Myocyte (in vitro differentiated cells): ENCODE measurements at regions not wholly inside any gene's neighbourhood (a gene's known extent, or its start where the extent isn't known, plus 50 kb on each side); places are given as distances from the start of the nearest gene placed in this dataset.
A peak's percentile ranks its signal among the peaks of the same experiment; 100 is the strongest.
"Not testable (repeated sequence)": the region's sequence is repeated elsewhere in the genome, so short reads cannot be mapped to it uniquely, and the experiment has no call there.

ENCODE experiments used
- DNase-seq: peaks from one replicate; pipeline ENCODE4 v3.0.0-alpha.2; 2012; ENCODE audit warnings: low read depth

DNA sequence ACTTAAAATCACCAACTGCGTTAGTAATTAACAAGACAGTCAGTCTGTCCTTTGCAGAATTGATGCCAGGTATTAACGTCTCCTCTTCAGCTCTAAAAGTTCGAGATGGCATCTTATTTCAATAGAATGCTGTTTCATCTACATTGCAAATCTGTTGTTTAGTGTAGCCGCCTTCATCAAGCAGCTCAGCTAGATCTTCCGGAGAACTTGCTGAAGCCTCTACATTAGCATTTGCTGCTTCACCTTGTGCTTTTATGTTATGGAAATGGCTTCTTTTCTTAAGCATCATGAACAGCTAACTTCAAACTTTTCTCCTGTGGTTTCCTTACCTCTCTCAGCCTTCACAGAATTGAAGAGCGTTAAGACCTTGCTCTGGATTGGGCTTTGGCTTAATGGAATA, 95.5 kb upstream of the FAM20C start:
- no peak for DNase-seq

DNA sequence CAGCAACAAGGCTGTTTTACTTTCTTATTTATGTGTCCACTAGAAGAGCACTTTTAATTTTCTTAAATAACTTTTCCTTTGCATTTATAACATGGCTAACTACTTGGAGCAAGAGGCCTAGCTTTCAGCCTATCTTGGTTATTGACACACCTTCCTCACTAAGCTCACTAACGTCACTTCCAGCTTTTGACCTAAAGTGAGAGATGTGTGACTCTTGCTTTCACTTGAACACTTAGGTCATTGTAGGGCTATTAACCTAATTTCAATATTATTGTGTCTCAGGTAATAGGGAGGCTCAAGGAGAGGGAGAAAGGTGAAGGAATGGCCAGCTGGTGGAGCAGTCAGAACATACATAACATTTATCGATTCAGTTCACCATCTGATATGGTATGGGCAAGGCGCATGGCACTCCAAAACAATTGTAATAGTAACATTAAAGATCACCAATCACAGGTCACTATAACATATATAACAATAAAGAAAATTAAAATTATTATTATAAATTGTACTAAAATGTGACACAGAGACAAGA, 95.0 kb upstream of the FAM20C start:
- no peak for DNase-seq

DNA sequence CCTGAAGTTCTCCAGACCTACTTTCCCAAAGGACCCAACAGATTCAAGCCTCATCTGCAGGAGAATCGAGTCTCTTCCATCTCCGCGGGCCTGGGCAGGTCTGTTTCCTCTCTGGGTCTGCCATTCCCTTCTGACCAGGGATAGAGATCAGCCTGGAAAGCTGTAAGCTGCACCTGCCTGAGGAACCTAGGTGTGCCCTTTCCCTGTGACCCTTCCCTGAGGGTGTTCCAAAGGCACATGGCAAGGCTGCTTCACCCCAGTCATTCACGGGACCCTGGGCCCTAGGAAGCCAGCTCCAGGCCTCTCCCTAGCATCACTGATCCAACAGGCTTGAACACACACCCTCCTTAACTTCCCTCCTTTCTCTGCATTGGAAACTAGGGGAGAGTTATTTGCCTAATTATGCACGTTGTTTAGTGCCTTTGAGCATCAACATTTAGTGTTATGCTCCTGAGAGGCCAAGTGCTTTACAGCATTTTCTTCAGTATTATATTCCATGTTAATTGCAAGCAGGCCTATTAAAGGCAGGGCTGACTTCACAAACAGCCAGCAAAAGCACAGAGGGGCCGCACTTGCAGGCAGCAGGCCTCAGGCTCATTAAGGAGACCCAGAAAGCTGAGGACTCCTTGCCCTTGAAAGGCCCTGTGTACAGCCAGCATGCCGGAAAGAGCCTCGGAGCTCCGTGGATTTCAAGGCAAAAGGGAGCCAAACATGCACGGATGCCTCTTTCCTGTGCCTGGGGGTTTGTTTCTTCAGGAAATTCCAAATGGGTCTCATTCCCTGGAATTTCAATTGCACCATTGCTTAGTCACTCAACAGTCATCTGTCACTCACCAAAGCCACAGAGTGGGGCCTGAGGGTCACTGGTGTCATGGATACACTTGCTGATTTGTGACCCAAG, 91.0 kb upstream of the FAM20C start:
- DNase-seq, result peak; percentile 47

DNA sequence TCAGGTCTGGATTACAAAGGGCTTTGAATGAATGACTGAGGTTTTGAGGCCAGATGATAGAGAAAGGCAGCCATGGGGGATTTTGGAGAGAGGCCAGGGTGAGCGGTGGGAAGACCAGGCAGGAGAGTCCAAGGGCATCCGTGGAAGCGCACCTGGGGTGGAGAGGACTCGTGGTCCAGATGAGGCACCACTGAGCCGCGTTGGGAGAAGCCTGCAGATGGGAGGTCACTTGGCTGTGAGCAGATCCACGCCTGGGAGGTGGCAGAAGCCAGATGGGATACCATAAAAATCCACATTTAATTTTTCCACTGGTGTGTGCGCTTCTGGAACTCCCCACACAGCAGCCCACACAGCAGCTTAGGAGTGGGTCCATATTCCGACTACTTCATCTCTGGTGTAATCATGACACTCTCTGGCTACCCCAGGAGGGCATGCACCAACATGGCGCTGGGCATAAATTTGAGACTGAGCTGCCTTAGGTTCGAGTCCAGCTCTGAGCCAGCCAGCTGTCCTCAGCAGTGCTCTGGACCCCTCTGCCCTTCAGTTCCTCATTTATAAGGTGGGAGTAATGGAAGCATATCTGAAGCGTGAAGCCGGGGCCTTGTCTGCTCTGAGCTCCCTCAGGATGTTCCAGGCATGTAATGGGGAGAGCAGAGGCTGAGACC, 90.2 kb upstream of the FAM20C start:
- DNase-seq, result no peak

DNA sequence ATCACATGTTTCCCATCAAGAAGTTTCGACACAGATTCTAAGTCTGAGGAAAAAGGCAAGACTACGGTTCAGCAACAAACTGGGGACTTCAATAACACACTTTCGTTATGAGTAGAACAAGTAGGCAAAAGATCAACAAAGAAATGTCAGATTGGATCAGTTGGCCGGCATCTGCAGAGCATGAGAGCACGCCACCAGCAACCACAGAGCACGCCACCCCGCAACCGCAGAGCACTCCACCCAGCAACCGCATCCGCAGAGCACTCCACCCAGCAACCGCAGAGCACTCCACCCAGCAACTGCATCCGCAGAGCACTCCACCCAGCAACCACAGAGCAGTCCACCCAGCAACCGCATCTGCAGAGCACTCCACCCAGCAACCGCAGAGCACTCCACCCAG, 89.7 kb upstream of the FAM20C start:
- no peak for DNase-seq

DNA sequence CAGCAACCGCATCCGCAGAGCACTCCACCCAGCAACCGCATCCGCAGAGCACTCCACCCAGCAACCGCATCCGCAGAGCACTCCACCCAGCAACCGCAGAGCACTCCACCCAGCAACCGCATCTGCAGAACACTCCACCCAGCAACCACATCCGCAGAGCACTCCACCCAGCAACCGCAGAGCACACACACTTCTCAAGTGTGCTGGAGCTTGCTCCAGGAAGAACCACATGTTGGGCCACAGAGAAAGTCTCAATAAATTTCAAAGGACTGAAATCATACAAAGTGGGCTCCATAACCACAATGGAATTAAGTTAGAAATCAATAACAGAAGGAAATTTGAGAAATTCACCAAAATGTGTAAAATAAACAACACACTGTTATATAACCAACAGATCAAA, 88.4 kb upstream of the FAM20C start:
- DNase-seq, result not testable (repeated sequence)

DNA sequence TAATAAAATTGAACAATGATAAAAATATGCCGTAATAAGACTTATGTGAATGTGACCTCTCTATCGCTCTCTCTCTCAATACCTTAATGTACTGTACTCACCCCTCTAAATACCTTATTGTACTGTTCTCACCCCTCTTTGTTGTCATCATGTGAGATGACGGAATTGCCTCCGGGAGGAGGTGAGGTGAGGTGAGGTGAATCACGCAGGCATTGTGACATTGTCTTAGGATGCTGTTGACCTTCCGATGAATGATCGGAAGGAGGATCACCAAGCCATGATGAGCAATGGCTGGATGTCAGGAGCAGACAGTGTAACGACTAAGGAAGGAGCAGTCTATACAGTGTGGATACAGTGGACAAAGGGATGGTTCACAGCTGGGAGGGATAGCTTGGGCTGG, 87.4 kb upstream of the FAM20C start:
- DNase-seq, result no peak

DNA sequence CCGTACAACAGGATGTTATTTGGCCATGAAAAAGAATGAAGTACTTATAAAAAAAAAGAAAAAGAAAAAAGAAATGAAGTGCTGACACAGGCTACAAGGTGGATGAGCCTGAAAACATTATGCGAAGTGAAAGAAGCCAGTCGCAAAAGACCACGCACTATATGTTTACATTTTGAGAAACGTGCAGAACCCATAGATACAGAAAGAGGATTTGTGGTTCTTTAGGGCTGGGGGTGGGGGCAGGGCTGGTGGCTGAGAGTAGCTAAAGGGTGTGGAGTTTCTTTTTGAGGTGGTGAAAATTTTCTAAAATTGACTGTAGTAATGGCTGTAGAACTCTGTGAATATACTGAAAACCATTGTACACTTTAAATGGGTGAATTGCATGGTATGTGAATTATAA, 86.0 kb upstream of the FAM20C start:
- DNase-seq, result no peak

DNA sequence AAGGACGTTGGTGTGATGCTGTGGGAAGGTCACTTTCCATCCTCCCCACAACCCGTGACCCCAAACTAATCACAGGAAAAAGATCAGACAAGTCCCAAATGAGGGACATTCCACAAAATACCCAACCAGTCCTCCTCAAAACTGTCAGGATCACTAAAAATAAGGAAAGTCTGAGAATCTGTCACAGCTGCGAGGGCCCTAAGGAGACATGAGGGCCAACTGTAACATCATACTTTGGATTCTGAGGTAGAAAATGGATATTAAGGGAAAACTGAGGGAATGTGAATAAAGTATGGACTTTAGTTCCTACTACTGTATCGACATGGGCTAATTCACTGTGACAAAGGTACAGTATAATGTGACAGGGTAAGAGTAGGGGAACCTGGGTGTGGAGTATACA, 85.1 kb upstream of the FAM20C start:
- DNase-seq, result no peak

DNA sequence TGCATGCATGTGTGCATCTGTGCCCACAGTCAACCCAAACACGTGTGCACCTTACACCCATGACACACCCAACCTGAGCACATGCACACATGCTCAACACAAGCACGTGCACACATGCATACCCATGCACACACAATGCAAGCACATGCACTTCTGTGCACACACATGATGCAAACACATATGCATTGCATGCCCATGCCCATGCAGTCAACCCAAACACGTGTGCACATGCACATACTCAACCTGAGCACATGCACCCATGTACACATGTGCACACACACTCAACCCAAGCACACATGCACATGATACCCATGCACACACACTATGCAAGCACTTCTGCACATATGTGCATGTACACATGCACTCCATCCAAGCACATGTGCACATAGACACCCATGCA, 84.5 kb upstream of the FAM20C start:
- DNase-seq, result no peak

DNA sequence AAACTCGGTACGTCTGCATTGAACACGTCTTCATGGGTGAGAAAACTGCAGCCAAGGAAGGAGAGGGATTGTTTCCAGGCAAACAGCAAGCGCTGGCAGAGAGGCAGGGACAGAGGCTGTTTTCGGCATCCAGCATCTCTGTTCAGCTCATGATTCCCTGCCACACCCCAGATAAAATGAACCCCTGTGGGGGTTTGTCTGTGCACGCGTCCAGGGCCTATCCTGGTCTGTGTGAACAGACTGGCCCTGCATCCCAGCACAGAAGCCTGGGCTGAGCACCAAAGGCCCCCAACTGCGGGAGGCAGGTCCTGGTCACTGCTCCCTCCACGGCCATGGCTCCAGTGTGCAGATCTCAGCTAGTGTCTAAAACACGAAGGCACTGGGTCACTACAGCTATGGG, 83.3 kb upstream of the FAM20C start:
- DNase-seq, result no peak

DNA sequence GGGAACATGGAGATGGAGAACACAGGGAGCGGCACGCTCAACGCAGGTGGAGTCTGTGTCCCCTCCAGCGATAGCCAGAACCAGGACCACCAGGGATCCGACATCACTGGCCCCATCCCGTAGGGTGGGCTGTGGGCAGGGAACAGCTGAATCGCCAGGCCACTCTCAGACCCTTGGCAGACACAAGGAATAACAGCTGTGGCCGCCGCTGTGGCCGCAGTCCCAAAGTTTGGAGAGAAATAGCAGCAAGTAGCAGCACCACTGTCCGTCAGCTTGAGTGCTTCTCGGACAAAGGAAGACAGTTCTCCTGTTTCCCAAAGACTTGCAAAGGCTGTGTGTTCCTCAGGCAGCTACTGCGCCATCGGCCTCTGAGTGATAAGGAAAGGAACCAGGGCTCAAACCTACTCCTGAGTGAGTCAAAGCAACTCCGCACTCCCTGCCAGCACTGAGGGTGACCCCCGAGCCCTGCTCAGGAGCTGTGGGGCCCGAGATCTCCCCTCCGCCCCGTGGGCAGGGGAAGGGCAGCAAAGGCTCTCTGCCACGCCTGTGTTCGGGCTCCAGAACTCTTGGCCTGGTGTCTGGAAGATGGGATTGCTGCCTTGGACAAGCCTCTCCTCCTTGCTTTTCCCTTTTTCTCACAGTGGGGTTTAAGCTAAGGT, 82.3 kb upstream of the FAM20C start:
- peak; percentile 76 for DNase-seq

DNA sequence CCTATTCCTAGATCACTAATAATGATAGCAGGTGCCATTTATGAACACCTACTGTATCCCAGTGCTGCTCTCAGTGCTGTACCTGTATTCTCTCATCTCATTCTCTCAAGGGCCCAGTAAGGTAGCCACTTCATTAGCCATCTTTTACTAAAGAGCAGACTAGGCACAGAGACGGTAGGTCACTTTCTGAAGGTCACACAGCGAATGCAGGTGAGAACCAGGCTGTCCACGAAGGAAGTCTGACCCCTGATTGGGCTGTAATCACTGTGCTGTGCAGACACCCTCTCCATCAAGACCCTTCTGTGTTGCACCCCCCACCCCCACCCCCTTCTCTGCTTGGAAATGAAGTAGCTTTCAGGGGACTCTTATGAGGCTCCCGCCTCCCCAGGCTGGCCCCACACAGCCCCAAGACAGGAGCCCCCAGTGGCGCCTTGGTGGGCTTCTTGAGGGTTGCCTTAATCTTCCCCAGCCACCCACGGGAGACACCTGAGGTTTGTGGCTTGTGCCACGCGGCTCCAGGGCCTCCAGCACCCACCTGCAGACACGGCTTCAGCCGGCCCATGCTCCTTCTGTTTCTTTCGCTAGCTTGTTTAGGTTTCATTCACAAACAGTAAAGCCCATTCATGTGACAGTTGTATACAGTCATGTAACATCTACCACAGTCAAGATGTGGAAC, 81.7 kb upstream of the FAM20C start:
- no peak for DNase-seq

DNA sequence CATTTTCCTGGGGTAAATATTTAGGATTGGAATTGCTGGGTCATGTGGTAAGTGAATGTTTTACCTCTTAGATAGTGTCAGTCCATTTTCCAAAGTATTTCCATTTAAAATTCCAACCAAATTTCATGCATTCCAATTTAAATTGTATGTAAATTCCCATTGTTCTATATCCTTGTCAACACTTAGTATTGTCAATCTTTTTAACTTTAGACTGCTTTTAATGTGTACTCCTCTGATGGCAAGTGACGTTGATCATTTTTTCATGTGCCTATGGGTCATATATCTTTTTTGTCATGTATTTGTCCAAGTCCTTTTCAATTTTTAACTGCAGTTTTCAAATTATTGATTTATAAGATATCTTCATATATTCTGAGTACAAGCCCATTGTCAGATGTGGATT, 80.8 kb upstream of the FAM20C start:
- no peak for DNase-seq

DNA sequence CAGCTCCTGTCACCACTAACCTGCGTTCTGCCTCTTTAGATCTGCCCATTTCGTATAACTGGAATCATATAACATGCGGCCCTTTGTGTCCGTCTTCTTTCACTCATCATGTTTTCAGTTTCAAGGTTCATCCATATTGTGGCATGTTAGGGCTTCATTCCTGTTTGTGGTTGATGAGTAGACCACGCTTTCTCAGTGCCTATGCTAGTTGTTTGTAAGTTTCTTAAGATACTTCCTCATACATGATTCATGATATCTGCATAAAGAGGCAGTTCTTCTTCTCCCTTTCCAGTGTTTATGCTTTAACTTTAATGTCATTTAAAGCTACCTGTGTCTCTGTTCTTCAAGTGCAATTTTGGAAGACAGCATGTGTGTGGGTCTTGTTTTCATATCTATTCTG, 79.5 kb upstream of the FAM20C start:
- no peak for DNase-seq

DNA sequence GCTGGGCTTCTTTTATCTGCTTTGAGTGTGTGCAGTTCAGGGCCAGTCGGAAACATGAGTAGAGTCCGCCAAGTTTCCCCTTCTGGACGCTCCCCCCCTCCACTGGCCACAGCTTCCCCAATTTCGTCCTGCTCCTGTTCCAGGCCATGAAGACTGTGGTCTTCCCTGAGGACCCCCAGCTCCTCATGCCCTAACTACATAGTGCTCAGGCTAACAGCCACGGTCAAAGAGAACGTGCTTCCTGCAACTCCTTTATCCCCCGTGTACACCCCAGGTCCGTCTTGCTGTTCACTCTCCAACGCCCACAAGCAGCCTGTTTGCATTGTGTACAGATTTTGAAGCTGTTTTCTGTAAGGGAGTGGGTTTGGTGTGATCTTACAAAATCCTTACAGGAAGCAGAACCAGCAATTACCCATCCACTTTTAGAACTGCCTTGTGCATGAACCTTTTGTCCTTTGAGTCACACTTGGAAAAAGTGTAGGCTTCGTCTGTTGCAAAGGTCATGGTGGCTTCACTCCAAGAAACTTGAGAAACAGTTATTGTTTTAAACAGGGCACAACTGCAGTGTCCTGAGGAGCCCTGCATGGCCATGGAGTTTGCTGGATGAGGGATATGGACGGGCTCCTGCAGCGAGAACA, 77.0 kb upstream of the FAM20C start:
- DNase-seq, result peak; percentile 38

DNA sequence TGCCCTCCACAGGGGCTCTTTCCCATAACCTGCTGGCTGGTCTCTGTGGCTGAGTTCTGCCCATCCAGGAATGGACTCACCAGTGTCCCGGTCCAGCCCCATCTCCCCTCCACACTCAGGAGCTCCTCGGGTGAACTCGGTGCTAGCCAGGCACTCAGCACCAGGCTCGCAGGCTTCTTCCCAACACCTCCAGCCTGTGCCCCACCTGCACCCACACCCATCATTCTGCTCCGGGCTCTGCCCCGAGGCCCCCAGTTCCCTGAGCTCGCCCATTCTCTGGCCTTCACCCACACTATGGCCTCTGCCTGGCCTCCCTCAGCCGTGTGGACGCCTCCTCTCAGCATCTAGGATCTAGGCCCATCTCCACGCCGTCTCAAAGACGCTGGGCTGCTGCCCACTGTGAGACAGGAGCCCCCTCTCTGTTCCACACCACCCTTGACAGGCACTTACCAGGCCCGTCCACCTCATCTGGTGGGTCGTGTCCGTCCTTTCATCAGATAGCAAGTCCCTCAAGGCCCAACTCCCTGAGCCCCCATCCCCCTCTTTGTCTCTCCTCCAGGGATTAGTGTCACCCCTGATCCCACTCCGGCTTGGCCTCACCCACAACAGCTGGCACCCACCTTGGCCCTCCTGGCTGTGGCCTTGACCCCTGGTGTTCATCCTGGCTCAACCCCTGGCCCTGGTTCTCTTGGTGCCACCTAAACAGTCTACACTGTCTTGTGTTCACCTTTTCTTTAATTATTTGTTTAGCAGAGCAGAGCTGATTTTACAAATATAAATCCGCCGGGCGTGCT, 76.0 kb upstream of the FAM20C start:
- no peak for DNase-seq

DNA sequence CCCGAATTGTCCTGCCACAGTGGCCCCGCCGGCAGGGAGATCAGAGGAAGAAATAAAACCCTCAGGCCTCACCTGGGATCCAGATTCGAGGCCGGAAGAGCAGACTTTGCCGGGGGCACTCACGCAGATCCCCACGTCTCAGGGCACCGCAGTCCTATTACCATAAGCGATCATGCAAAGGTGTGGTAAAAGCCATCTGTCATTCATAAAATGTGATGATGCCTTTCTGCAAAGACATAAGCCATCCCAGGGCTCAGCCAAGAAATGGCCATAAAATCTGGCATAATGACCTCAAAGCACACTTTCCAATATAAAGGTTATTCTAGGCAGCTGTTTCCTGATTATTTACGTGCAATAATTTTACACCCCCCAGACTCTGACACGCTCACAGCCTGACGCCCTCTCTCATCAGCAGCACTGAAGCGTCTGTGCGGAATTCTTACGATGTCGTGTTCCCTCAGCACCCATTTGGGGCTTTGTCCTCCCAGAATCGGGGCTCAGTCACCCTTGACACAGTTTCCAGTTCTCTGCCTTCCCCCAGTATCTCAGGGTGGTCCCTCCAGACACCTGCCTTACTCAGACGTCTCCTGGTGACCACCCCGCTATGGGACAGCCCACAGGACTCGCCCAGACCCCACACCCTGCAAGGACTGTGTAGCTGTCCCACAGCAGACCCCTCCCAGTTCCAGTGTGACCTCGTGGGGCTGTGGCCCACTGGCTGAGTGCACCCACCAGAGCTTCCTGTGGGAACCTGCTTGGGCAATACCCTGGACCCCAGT, 74.3 kb upstream of the FAM20C start:
- no peak for DNase-seq

DNA sequence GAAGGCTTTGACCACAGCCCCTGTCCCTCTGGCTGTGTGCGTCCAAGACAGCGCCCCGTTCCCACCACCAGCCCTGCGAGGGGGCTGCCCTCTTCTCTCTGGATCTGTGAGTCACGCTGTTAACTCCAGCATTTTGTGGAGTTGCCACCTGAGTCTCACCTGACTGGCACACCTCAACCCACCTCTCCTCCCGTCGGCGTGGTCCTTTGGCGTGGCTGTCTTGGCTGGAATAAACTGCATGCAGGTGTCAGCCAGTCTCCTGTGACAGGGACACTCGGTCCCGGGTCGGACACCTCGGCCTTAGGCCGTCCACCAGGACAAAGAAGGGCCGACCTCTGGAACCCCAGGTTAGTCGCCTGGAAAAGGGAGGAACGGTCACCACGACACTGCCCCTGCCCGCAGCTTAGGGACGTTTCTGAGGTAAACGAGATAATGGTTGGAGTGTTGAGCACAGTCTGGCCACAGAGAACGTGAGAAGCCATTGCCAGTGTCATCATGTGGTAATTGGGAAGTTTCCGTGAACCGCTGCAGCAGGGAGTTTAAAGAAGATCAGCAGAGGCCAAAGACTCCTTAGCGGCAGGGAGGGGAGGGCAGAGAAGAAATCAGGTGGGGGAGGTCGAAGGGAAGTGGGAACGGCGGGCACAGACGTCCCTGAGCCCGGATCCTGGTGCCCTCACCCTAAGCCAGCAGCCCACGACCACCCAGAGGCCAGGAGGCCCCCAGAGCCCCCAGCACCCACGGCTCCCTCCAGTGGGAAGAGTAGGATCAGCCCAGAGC, 73.6 kb upstream of the FAM20C start:
- DNase-seq, result no peak
